K562 (cell line): ENCODE measurements at regions not wholly inside any gene's neighbourhood (a gene's known extent, or its start where the extent isn't known, plus 50 kb on each side); places are given as distances from the start of the nearest gene placed in this dataset.

ENCODE experiments used
- ATAC-seq: fragments of 200-7000 bp; cut with Tn5 transposase; 3 replicates; pipeline ENCODE4 v1.9.1; 2020; ENCODE audit warnings: moderate library complexity
- BruUV-seq: library from RNA; stranded (reverse); fragments of 400-500 nt; replicated peaks from 2 replicates; lab custom pipeline; 2021; lab: Mats Ljungman, UMichigan
- CTCF ChIA-PET: fragments of 300-600 bp; formaldehyde crosslinking; extraction: SDS; loops from one replicate; lab custom pipeline; 2021; ENCODE audit warnings: low intra/inter-chr PET ratio; lab: Yijun Ruan, JAX
- POLR2A ChIA-PET: fragments of 300-600, 350-650 bp; sonication (Branson Sonifier 250); formaldehyde crosslinking; extraction: SDS; loops from one replicate; lab custom pipeline; 2021; ENCODE audit warnings: antibody characterized with exemption, inconsistent platforms; lab: Yijun Ruan, JAX
- DNase-seq, 4 experiments: peaks; one replicate each; pipeline versions ENCODE4 v3.0.0 to v3.0.0-alpha.2; 2011 to 2018; ENCODE audit warnings: low spot score in 3 of 4, mixed read lengths in 3 of 4; ENCODE audit errors: extremely low read depth in 1 of 4
- FAIRE-seq: peaks from 2 replicates; lab custom pipeline; 2011; peaks lifted over from hg19 to GRCh38; lab: Jason Lieb, UNC
- H2AFZ ChIP-seq: 2 replicates; pipeline ENCODE4 v1.6.0; 2011; ENCODE audit warnings: low read depth, low read length, control low read depth, inconsistent platforms
- H3K27ac ChIP-seq: fragments of 200-600 bp; 3 replicates; pipeline ENCODE4 v1.8.0; 2011; ENCODE audit warnings: low read depth, mild to moderate bottlenecking, control low read depth, inconsistent platforms, low read length, moderate library complexity, mixed read lengths; ENCODE audit errors: extremely low read depth
- H3K27me3 ChIP-seq, 2 experiments: fragments of 300-600 bp in 1 of 2; 2 replicates in 1 of 2; 3 replicates in 1 of 2; pipeline versions ENCODE4 v1.6.0 to v1.8.0; 2011; ENCODE audit warnings: inconsistent platforms in 2 of 2, low read length in 2 of 2, mild to moderate bottlenecking in 1 of 2, mixed read lengths in 1 of 2, moderate library complexity in 1 of 2; ENCODE audit not compliant: control insufficient read depth in 2 of 2, insufficient read depth in 2 of 2
- H3K36me3 ChIP-seq: fragments of 300-600 bp; 3 replicates; pipeline ENCODE4 v1.8.0; 2011; ENCODE audit warnings: mild to moderate bottlenecking, low read length, inconsistent platforms; ENCODE audit not compliant: control insufficient read depth, insufficient read depth
- H3K4me1 ChIP-seq, 2 experiments: fragments of 200-600 bp in 1 of 2; replicated peaks in 1 of 2; 2 replicates in 1 of 2; 3 replicates in 1 of 2; pipeline versions ENCODE4 v1.5.1 to v1.8.0; 2011; ENCODE audit warnings: inconsistent platforms in 2 of 2, low read length in 2 of 2, mild to moderate bottlenecking in 1 of 2, mixed read lengths in 1 of 2, moderate library complexity in 1 of 2; ENCODE audit not compliant: control insufficient read depth in 2 of 2, insufficient read depth in 2 of 2
- H3K4me2 ChIP-seq: 2 replicates; pipeline ENCODE4 v1.6.1; 2011; ENCODE audit warnings: low read length, control low read depth, inconsistent platforms, mixed read lengths; ENCODE audit not compliant: insufficient read depth
- H3K4me3 ChIP-seq: fragments of 200-600 bp; sonication (generic), shearing (Covaris generic); 2 replicates; pipeline ENCODE4 v1.5.1; 2016; ENCODE audit warnings: control low read depth, inconsistent platforms
- H3K79me2 ChIP-seq: fragments of 200-600 bp; 3 replicates; pipeline ENCODE4 v1.8.0; 2011; ENCODE audit warnings: low read length, inconsistent platforms; ENCODE audit not compliant: control insufficient read depth, insufficient read depth
- H3K9ac ChIP-seq, 2 experiments: 2 replicates each; pipeline versions ENCODE4 v1.6.0 to v1.6.1; 2011; ENCODE audit warnings: low read depth in 2 of 2, low read length in 2 of 2, control low read depth in 1 of 2, inconsistent platforms in 1 of 2, mild to moderate bottlenecking in 1 of 2, mixed read lengths in 1 of 2; ENCODE audit not compliant: insufficient read depth in 1 of 2
- H3K9me1 ChIP-seq: one replicate; pipeline ENCODE4 v1.6.0; 2011; ENCODE audit warnings: inconsistent platforms, mild to moderate bottlenecking, low read length, moderate library complexity; ENCODE audit not compliant: control insufficient read depth, insufficient read depth
- H3K9me3 ChIP-seq: replicated peaks from 2 replicates; pipeline ENCODE4 v1.5.1; 2011; ENCODE audit warnings: low read depth, low read length, inconsistent platforms; ENCODE audit not compliant: control insufficient read depth, insufficient read depth
- H4K20me1 ChIP-seq: replicated peaks from 2 replicates; pipeline ENCODE4 v1.6.1; 2011; ENCODE audit warnings: low read length, inconsistent platforms, mixed read lengths; ENCODE audit not compliant: control insufficient read depth, insufficient read depth
- JUND ChIP-seq, 2 experiments: IDR thresholded peaks; 2 replicates in 1 of 2; 3 replicates in 1 of 2; pipeline ENCODE4 v1.6.1; 2011; ENCODE audit warnings: borderline replicate concordance in 2 of 2, low read depth in 2 of 2, low read length in 2 of 2, improper control_type of control experiment in 1 of 2, missing biosample characterization in 1 of 2, missing genetic modification characterization in 1 of 2, missing genetic modification reagents in 1 of 2
- MAFF ChIP-seq: IDR thresholded peaks from 2 replicates; pipeline ENCODE4 v1.6.1; 2012; ENCODE audit warnings: low read length, improper control_type of control experiment
- MEIS2 ChIP-seq: fragments of 450-650 bp; IDR thresholded peaks from 2 replicates; pipeline ENCODE4 v1.6.1; 2014; ENCODE audit warnings: mild to moderate bottlenecking; ENCODE audit not compliant: partially characterized antibody
- POLR2G ChIP-seq: fragments of 200-400 bp; formaldehyde crosslinking; IDR thresholded peaks from 2 replicates; pipeline ENCODE4 v1.6.1; 2017; ENCODE audit warnings: low read depth, mild to moderate bottlenecking, antibody characterized with exemption, low read length, moderate library complexity
- TEAD4 ChIP-seq, 2 experiments: sonication (generic) in 1 of 2; formaldehyde crosslinking in 1 of 2; IDR thresholded peaks; 2 replicates each; pipeline versions ENCODE4 v1.6.1 to v1.8.0; 2012 to 2022; ENCODE audit warnings: borderline replicate concordance in 1 of 2, inconsistent platforms in 1 of 2, low read length in 1 of 2, mild to moderate bottlenecking in 1 of 2, missing genetic modification reagents in 1 of 2
- ZFP1 ChIP-seq: fragments of 450-650 bp; formaldehyde crosslinking; IDR thresholded peaks from 2 replicates; pipeline ENCODE4 v1.4.0; 2020; ENCODE audit warnings: mild to moderate bottlenecking, mixed read lengths
- ZFPM2 ChIP-seq: fragments of 250-450 bp; sonication (Bioruptor Pico); IDR thresholded peaks from 2 replicates; pipeline ENCODE4 v1.5.1; 2022; ENCODE audit warnings: mild to moderate bottlenecking
- ZNF316 ChIP-seq: fragments of 450-650 bp; IDR thresholded peaks from 2 replicates; pipeline ENCODE4 v1.6.1; 2016
- in situ Hi-C: fragments of 300-500 bp; cut with MboI; formaldehyde crosslinking; loops from 4 replicates; pipeline ENCODE4 v1.15.0; 2018; ENCODE audit warnings: inconsistent platforms, mixed read lengths
- intact Hi-C: fragments of 100-400 bp; cut with micrococcal nuclease; formaldehyde crosslinking; loops from 2 replicates; pipeline ENCODE4 v1.14.2; 2022
- TF ChIP-seq, protein P1 (sequence below): sonication (generic); formaldehyde crosslinking; IDR thresholded peaks from 2 replicates; pipeline ENCODE4 v1.8.1; 2022; ENCODE audit warnings: missing genetic modification reagents
- TF ChIP-seq, protein P2 (sequence below), 2 experiments: fragments of 450-650 bp; formaldehyde crosslinking in 1 of 2; IDR thresholded peaks; 2 replicates each; pipeline versions ENCODE4 v1.4.0 to v1.6.1; 2014 to 2020; ENCODE audit warnings: mild to moderate bottlenecking in 2 of 2, borderline replicate concordance in 1 of 2, low read depth in 1 of 2

DNA sequence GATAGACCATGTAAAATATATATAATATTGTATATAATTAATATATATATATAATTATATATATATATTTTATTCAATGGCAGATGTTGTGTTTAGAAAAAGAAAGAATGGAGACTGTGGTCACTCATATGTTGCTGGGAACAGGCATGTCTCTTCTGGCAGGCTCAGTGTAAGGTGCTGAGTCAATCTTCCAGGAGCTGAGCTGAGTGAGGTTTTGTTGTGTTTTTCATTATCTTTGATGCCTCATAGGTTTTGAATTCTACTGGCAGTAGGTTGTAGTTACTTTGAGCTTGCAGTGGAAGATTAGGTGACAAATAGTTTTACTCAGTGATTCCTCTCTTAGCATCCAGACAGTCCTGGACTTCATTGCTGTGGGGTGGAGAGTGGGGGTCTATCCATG is 561.3 kb downstream of the IRX1 start:
- H4K20me1 ChIP-seq, result no peaks in the 10 kb centered on the region
- H3K9me1 ChIP-seq, result no peaks in the 10 kb centered on the region
- ATAC-seq, result no peak
- H3K9ac ChIP-seq, result no peak overlapping the region
- no peaks in the 10 kb centered on the region for H3K4me1 ChIP-seq
- H2AFZ ChIP-seq, result no peak overlapping the region
- ChIA-PET POLR2A (no interaction called here), CTCF (no interaction called here)
- FAIRE-seq, result no peak
- intact Hi-C loops (no loop called here), in situ Hi-C loops (no loop called here)
- H3K27ac ChIP-seq, result no peak overlapping the region
- H3K4me2 ChIP-seq, result no peak overlapping the region
- no peaks in the 10 kb centered on the region for H3K36me3 ChIP-seq
- no TSS peak for BruUV-seq
- no peak for DNase-seq
- H3K9me3 ChIP-seq, result no peaks in the 10 kb centered on the region
- TF ChIP-seq, protein P1, sequence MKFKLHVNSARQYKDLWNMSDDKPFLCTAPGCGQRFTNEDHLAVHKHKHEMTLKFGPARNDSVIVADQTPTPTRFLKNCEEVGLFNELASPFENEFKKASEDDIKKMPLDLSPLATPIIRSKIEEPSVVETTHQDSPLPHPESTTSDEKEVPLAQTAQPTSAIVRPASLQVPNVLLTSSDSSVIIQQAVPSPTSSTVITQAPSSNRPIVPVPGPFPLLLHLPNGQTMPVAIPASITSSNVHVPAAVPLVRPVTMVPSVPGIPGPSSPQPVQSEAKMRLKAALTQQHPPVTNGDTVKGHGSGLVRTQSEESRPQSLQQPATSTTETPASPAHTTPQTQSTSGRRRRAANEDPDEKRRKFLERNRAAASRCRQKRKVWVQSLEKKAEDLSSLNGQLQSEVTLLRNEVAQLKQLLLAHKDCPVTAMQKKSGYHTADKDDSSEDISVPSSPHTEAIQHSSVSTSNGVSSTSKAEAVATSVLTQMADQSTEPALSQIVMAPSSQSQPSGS (CRISPR knock-in tag), result no peak
- no peak for TF ChIP-seq TEAD4 (IDR thresholded peaks at IDR 0.05; ENCODE audit: low read length)
- TF ChIP-seq TEAD4 (CRISPR knock-in tag; IDR thresholded peaks at IDR 0.05; ENCODE audit: borderline replicate concordance), result no peak
- TF ChIP-seq, protein P2, sequence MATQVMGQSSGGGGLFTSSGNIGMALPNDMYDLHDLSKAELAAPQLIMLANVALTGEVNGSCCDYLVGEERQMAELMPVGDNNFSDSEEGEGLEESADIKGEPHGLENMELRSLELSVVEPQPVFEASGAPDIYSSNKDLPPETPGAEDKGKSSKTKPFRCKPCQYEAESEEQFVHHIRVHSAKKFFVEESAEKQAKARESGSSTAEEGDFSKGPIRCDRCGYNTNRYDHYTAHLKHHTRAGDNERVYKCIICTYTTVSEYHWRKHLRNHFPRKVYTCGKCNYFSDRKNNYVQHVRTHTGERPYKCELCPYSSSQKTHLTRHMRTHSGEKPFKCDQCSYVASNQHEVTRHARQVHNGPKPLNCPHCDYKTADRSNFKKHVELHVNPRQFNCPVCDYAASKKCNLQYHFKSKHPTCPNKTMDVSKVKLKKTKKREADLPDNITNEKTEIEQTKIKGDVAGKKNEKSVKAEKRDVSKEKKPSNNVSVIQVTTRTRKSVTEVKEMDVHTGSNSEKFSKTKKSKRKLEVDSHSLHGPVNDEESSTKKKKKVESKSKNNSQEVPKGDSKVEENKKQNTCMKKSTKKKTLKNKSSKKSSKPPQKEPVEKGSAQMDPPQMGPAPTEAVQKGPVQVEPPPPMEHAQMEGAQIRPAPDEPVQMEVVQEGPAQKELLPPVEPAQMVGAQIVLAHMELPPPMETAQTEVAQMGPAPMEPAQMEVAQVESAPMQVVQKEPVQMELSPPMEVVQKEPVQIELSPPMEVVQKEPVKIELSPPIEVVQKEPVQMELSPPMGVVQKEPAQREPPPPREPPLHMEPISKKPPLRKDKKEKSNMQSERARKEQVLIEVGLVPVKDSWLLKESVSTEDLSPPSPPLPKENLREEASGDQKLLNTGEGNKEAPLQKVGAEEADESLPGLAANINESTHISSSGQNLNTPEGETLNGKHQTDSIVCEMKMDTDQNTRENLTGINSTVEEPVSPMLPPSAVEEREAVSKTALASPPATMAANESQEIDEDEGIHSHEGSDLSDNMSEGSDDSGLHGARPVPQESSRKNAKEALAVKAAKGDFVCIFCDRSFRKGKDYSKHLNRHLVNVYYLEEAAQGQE (IDR thresholded peaks at IDR 0.05; ENCODE audit: borderline replicate concordance), result no peak
- TF ChIP-seq, protein P2 (CRISPR knock-in tag; IDR thresholded peaks at IDR 0.05; ENCODE audit: low read depth), result no peak
- TF ChIP-seq ZFPM2, result no peak
- no peak for TF ChIP-seq ZNF316
- no peak for TF ChIP-seq POLR2G
- TF ChIP-seq JUND (IDR thresholded peaks at IDR 0.05; ENCODE audit: borderline replicate concordance, low read depth, low read length), result no peak
- TF ChIP-seq JUND (tag; IDR thresholded peaks at IDR 0.05; ENCODE audit: borderline replicate concordance, low read depth, low read length), result no peak
- no peak for TF ChIP-seq MAFF
- no peak for TF ChIP-seq ZFP1 (CRISPR knock-in tag)
- no peak for TF ChIP-seq MEIS2
- no peaks in the 10 kb centered on the region for H3K27me3 ChIP-seq
- H3K79me2 ChIP-seq, result no peaks in the 10 kb centered on the region
- H3K4me3 ChIP-seq, result no peak overlapping the region
